HG03342 (cell line): ENCODE measurements at regions not wholly inside any gene's neighbourhood (a gene's known extent, or its start where the extent isn't known, plus 50 kb on each side); places are given as distances from the start of the nearest gene placed in this dataset.

ENCODE experiments used
- ATAC-seq: cut with Tn5 transposase; IDR thresholded peaks from one replicate; pipeline ENCODE4 v1.9.1; 2021; ENCODE audit warnings: mild to moderate bottlenecking, moderate library complexity; ENCODE audit not compliant: unreplicated experiment

DNA sequence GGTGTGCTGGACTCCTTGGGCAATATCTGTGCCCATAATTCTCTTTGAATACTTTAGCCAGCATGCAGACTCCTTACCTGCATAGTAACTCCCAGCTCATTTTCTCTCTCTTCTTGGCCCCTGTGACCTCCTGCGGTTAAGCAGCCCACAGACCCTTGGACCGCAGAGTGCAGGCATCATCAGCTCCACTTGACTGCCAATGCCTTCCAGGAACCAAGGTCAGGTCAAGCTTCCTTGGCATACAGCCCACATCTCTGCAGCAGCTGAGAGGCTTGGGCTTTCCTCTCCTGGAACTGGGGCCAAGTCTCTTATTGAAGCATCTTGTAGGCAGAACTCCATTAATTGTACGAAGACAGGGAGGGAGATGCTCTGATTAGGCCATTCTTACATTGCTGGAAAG is 130.1 kb upstream of the PIEZO2 start:
- no peak for ATAC-seq

DNA sequence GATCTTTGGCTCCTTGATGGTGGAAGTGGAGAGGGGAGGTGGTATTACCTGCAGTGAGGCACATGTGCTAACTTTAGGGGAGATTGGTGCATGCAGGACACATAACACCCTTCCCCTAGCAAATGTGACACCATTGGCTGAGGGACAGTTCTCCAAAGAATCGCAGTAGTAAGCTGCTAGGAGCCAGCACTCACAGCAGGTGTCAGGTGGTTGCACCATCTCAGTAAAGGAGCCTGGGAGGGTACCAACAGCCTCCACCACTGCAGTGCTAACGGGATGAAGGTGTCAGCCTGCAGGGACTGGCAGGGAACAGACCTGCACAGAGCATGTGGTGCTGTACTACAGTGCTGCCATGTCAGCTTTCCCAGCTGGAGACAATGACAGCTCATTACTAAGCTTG is 127.3 kb upstream of the PIEZO2 start:
- ATAC-seq, result no peak

DNA sequence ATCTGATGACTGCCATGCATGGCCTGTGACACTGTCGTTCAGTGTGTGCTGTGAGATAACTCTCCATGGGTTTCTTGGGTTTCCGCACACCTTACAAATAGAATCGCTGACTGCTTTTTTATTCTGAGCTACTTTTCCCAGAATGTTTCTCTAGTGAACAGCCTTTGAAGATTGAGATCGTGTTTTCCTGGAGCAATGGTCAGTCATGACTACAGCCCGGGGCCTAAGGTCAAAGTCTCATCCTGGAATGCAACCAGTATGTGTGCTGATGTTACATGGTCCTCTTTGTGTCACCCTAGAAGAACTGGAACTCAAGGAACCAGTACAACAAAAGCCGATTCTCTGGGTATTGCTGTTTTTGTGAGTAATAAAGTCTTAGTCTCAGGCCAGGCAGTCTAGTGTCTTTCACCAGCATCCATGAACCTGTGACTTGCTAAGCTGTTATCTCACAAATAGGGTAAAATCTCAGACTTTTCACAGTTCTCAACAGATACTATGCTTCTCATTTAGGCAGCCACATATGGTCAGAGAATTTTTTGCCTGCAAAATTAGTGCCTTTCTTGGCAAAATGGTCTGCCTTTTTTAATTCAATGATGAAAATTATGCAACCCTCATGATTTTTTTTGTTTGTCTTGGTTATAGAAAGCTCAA is 124.9 kb upstream of the PIEZO2 start:
- ATAC-seq, result no peak

DNA sequence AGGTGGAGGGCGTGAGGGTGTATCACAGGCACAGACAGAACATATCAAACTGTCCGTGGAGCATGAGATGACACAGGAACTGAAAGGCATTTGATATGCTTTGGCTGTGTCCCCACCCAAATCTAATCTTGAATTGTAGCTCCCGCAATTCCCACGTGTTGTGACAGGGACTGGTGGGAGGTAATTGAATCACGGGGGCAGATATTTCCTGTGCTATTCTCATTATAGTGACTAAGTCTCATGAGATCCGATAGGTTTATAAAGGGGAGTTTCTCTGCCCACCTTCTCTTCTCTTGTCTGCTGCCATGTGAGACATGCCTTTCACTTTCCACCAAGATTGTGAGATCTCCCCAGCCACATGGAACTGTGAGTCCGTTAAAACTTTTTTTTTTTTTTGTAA is 123.1 kb upstream of the PIEZO2 start:
- no peak for ATAC-seq

DNA sequence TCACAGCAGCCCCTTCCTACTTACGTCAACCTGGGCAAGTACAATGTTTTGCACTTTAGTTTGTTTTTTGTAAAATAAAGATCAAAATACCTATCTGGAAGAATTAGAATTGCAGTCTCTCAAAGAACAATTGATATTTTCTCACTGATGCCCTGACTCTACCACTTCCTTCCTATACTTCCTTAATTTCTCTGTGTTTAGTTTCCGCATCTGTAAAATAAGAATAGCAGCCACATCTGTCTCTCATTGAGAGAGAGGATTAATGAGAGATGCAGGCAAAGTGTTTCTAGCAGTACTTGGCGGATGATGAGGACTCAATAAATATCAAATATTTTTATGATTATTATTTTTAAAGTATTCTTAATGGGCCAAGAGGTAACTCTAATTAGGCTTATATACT is 122.6 kb upstream of the PIEZO2 start:
- no peak for ATAC-seq

DNA sequence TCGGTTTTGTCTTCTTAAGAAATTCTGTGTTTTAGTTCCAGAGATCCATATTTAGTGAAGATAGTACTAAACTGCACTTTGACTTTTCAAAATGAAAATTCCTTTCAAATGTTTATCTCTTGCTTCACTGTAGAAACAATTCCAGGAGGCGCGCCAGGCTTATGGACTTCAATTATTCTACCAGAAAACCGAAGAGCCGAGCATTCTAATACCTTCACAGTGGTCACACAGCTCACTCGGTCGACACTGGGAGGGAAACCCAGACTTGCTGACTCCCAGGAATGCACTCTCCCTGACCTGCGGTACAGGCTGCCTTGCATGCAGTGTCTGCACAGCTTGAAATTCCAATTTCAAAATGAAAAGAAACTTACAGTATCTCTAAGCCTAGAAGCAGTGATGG is 119.9 kb upstream of the PIEZO2 start:
- ATAC-seq, result no peak

DNA sequence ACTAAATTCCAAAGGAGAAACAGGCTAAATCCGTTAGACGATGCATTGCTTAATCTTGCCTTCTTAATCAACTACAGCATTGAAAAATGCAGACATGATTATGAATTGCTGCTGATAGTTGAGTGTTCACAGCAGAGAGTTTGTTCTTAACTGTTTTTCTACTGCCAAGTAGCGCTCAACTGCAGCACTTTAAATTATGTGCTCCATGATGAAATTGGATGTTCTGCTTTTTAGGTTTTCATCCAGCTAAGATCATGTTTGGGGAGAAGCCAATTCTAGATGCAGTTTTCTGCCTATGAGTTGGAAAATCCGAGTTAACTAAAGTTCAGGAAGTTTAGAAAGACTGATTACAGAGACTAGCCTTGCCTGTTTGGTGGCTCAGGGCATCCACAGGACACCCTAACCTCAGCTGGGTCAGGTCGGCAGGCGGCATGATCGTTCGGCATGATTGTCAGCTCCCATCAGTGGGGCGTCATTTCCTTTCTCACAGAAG is 119.4 kb upstream of the PIEZO2 start:
- ATAC-seq, result no peak

DNA sequence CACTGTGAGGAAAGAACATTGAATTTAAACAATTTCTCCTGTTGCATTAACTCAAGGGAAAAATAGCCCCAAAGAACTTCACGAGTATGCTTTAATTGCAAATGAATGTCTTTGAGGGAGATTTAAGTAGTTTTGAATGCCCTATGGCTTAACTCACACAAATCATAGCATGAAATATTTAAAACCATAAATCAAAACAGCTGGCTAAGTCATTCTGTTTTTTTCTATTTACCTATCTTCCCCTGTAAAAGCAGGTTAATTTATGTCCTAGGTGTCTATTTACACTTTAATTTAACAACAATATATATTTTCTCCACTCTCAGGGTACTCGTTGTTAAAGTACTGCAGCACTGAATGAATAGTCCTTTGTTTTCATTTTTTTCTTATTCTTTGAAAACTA is 118.8 kb upstream of the PIEZO2 start:
- ATAC-seq, result no peak

DNA sequence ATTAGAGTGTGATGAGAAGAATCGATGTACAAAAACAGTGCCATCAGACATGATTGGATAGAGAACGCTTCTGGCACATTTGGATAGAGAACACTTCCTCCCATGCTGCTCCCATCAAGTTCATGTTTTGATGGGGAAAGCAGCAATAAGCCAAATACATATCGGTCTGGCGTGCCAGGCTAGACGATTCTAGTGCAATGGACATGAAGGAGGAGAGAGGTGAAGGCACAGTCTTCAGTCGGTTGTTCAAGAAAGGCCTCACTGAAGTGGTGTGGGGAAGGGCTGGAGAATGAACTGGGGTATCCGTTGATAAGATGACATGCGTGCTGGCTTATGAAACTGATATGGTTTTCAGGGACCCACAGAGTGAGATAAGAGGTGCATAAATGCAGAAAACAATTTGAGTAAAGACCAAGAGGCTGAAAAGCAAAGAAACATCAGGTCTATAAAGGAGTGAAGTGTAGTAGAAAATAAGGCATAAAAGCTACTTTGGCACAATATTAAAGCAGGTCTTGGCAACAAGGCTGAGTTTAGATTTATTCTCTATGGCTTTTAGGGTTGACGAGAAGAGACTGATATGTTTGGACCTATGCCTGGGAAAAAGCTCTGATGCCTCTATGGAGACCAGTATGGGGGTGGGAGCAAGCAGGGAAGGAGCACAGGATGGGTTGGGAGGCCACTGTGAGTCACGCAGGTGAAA is 117.6 kb upstream of the PIEZO2 start:
- no peak for ATAC-seq

DNA sequence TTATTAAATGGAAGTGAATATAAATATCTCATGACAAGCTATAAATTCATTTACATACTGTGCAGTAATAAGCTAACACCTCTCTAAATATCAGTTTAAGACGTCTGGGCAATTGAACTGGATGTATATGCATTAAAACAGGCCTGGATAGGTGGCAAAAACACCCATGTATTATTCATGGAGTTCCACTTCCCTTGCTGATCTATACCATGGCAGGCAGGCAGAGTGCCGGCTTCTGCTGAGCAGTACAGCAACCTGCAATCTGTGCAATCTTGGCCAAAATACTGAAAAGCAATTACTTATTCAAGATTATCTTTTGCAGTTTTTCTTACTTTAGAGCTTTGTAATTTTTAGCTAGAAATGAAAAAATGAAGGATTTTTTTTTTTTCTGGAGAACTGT is 112.1 kb upstream of the PIEZO2 start:
- ATAC-seq, result no peak

DNA sequence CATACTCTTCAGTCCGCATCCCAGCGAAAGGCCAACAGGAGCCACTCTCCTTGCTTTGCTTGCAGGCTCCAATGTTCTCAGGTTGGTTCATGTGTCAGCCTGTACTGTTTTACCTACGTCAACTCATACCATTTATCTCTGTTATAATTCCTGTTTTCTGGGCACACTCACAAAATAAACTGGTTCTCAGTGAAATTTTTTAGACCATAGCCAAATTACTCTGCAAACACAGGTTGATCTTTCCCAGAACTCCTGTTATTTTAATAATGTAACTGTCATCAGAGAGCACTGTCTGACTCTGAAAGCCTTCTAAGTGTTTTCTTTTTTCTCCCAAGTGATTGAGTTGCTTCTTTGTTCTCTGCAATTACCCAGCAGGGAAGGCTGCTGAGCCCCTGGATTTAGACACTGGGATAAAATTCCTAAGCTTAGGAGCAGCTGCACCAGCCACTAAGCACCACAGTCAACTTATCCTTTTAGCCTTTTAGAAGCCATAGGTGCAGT is 111.6 kb upstream of the PIEZO2 start:
- no peak for ATAC-seq

DNA sequence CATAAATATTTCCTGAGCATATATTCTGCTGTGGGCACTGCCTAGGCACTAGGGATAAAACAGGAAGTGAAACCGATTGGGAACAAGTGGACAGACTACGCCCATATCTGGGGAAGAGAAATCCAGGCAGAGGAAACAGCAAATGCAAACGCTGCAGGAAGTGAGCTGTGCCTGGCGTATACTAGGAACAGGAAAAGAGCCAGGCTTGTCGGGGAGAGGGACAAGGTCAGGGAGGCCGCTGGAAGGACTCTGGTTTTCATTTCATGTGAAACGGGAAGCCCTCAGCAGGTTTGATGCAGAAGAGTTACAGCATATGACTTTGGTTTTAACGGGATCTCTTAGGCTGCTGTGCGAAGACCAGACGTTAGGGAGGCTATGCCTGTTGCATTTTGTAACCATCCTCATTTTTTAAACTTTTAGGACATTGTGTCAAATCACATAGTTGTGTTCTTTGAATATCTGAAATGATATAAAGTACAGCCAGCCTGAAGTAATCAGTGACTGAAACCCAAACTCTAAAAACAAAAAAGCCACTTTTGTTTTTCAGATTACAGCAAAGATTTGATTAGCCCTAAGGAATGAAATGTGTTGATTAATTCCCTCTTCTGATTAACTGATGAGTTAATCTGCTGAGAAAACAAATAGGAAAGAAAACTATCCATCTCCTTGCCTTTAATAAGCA is 110.2 kb upstream of the PIEZO2 start:
- ATAC-seq, result no peak

DNA sequence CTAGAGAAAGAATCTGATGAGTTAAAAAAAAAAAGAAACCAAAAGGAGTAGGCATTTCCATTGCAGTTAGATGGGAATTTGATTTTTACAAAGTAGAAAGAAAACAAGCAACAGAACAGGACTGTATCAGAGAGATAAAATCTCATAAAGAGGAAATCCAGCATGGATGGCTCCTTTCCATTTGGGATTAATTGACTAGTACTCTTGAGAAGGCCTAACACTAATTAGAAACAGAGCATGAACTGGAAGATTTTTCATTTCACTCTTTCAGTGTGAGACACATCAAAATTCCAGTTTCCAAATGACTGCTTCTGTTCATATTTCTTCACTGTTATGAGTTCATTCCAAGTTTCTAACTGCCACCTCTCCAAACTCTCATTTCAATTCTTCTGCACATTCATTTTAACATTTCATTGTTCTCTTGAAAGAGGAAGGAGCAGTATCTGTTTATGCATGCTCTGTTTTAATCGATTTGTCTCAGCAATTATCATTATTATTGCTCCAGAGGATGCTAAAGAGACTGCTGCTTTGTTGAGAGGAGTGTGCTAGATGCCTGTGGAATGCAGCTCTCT is 108.8 kb upstream of the PIEZO2 start:
- ATAC-seq, result no peak

DNA sequence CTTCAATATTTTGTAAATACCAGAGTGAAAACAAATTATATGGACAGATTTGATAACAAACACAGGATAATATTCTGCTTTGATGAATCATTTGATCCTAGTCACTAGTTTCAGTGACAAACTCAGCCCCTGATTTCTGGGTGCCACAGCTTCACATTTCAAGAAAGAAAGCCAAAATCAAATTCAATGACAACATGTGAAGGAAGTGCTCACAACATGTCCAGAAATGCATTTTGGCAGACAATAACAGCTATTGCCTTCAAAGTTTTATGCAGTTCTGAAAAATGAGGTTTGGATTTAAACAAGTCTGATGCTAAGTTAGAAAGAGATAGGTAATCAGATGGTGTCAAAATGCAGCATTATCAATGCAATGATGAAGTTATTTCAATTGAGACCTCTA is 106.9 kb upstream of the PIEZO2 start:
- no peak for ATAC-seq

DNA sequence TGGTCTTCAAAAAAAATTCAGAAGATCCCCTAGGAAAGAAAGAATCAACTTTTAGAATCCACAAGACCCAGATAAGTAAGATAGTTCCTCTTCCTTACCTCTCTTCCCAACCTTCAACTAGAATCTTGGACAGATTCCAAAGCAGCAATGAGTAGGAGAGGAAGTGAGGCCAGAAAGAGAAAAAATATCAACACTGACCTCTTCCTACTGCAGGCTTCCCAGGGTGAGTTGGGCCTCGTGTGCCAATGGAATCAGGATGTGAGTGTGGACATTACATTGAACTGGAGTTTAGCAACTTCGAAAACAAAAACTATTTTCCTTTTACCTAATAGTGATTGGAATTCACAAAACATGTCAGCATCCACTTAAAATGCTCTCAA is 102.5 kb upstream of the PIEZO2 start:
- ATAC-seq, result no peak

DNA sequence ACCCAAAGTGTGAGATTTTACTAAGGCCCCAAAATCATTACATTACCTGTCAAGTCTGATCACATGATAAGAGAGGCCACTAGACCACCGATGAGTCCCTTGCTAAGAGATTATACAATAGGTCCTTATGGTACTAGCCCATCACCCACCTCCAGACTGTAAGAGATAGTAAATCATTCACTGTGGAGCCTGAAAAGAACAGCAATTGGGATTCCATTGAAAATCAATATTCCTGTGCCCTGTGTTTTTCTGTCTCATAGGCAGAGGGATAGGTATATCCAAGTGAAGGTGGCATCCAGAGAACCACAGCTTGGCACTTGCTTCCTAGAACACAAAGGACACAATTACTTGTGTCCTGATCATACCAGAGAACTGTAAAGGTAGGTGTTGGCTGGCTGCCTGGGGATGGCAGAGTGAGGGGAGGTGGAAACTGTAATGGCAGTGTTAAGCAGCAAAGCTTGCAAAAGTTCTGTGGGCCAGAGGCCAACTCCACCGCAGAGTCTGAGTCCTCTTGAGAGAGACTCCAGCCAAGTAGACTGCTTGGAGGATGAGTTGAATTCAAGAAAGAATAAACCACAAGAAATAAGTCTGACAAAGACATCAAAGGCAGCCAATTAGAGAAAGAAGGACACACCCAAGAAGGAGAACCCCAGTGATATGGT is 102.0 kb upstream of the PIEZO2 start:
- no peak for ATAC-seq

DNA sequence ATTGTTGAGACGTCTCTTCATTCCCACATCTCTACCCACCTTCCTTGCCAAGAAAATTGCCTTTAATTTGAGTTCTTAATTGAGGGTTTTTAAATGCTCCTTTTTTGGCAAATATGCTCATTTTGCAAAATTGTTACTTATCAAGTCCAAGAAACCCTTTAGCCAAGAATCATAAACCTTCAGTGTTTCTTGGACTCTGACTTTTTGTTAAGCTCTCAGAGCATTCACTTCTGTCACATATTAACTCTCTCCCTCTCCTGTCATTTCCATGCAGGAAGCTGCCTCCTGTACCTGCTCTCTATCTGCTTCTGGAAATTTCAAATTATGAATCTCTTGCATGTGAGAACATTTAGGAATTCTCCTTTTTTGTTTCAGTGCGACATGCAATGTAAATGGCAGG is 100.0 kb upstream of the PIEZO2 start:
- no peak for ATAC-seq

DNA sequence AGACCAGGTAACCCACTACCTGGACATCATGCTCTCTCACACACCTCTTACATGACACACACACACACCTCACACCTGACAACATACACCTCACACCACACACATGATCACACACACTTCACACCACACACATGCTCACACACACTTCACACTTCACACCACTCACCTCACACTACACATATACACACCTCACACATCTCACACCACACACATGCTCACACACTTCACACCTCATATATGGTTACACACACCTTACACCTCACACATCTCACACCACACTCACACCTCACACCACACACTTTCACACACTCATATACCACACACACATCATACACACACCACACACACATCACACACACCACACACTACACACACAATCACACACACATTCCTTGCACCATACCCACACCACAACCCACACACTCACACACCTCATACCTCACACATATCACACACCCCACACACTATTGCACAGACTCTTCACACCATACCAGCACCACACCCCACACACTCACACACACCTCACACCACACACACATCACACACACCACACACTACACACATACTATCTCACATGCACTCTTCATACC is 98.1 kb upstream of the PIEZO2 start:
- ATAC-seq, result no peak

DNA sequence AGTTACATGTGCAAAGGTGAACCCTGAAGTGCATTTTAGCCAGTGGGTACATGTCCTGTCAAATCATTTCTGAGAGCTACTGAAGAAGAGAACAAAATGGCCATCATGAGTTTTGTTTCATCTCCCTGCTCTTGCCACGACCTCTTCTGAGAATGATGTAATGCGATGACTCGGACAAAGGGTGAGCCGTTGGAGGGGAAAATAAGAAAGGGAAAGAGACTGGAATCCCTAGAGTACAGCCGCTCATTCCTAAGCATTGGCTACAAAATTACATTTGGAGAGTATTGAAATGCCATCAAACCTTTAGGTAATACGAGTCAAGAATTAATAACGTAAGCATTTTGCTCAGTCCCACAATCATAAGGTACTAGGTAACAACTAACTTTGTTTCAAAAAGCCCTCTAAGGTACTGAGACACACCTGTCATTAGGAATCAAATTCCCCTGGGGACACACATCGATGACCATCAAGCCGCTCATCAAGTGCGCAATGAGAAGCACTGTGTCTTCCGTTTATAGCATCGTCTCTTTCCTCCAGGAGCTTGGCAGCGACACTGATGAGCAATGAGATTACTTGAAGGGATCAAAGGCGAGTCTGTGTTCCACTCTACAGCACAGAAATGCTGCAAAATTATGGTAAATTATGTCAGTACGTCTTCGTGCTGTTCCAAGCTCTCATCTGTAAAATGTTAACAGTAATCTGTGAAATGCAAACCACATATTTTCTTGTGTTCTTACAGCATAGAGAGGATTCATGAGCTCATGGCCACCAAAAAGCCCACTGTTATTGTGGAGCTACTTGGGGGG is 97.3 kb upstream of the PIEZO2 start:
- ATAC-seq, result no peak

DNA sequence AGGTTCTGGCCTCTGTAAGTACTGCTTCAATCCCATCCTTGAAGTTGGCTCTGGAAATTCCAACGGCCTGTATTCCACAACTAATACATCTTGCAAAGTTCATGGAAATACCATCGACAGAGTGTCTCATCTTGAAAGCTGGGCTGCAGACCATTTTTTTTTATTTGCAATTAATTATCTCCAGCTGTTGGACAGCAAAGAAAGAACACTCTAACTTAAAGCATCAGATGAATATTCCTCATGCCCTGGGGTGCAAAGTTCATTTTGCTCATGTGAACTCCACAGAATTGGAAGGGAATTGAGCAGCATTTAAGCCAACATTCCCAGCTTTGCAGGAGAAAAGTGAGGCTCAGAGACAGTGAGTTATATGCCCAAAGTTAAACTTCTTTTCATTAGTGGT is 96.5 kb upstream of the PIEZO2 start:
- ATAC-seq, result no peak
